HK-2 (cell line): ENCODE measurements at regions not wholly inside any gene's neighbourhood (a gene's known extent, or its start where the extent isn't known, plus 50 kb on each side); places are given as distances from the start of the nearest gene placed in this dataset.

Experiments
- DNase-seq: peaks from one replicate; pipeline ENCODE4 v3.0.0-alpha.2; 2018; ENCODE audit not compliant: unreplicated experiment

DNA sequence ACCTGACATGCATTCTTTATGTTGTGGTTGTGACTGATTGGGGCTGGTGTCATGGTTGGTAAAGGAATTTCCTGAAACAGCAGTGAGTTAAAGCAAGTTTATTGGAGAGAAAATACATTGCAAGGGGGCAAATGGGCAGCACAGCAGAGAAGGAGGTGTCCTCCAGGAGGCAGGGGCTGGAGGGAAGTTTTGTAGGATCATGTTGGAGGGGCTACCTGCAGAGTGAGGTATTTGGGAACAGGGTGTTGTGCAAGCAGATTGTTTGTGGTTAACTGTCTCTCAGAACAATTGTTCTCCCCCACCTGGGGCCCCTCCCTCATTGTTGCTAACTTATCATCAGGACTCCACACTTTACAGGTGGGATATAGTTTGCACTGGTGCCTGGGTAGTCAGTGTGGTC, 196.0 kb downstream of the NSUN3 start:
- DNase-seq: no peak

DNA sequence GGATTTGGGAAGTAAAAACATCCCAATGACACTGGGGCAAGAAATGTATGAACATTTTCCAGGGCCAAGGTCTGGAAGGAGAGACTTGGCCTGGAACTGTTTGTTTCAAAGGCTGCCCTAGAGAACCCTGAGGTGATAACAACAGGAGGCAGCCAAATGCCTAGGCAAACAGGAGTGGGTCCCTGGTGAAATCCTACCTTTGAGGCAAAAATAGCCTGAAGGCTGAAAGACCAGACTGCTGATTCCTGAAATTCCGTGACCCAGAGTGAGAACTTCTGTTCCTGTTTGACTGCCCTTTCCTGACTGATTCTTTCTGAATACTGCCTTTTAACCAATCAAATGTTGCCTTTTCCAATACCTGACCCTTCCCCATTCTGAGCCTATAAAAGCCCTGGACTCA, 196.4 kb downstream of the NSUN3 start:
- DNase-seq: no peak

DNA sequence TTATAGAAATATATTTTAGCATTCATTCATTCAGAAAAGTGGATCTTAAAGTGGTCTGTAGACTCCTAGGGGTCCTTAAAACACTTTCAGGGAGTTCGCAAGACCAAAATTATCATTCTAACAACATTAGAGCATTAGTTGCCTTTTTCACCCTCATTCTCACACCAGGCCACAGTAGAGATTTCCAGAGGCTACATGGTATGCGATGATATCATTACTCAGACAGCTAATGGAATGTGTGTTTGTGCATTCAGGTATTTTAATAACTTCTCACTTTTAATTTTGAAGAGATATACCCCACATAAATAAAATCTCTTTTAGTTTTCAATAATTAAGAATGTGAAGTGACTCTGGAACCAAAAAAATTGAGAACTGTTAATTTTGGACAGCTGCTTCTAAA, 206.9 kb downstream of the NSUN3 start:
- DNase-seq: no peak

DNA sequence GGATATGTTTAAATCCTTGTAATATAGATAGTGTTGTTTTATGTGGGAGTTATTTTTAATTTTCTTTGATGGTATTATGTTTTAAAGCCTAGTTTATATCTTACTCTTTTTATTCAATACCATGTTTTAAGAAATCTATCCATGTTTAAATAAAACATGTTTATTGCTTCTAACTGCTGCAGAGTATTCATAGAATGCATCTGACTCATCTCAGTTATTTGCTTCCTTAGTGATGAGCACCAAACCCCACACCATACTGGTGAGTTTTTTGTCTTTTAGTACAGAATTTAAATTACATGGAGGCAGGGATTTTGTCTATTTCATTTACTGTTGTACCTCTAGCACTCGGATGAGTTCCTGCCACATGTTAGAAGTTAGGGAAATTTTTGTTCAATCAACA, 209.2 kb downstream of the NSUN3 start:
- no peak for DNase-seq

- no peak for DNase-seq
These were observed 218.1 kb downstream of the NSUN3 start for GRCh38 chr3:94280958-94281357.

GRCh38 chr3:94285872-94286271, 223.0 kb downstream of the NSUN3 start:
- DNase-seq: no peak

GRCh38 chr3:94291686-94292085, 228.8 kb downstream of the NSUN3 start:
- no peak for DNase-seq

GRCh38 chr3:94292151-94292550, 229.3 kb downstream of the NSUN3 start:
- no peak for DNase-seq

DNA sequence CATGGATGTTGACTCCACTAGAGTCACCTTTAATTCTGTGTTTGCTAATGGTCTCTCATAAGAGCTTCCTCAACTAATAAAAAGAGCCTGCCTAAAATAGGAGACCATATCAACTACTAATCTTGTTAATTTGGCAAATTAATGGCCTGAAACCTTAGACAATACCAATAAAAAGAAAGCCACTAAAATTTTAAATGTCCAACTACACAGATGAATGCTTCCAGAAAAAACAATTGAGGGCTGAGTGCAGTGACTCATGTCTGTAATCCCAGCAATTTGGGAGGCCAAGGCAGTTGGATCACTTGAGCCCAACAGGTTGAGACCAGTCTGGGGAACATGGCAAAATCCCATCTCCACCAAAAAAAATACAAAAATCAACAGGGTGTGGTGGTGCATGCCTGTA, 230.9 kb downstream of the NSUN3 start:
- no peak for DNase-seq

DNA sequence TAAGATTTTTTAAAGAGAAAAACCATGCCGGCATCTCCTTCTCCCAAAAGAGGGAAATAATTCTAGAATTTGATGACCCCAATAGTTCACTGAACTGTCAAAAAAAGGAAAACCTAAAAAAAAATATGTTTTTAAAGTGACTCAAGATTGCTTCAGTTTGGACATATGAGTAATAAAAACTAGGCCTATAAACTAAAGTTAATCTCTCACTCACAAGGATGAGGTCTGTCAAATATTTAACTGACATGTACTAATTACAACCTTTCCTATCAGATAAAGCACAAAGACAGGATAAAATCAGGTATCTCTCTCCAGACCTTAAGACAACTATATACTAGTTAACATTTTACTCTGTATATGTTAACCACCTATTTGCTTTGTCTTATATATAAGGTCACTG, 231.9 kb downstream of the NSUN3 start:
- DNase-seq: no peak

GRCh38 chr3:94299716-94300115, 236.9 kb downstream of the NSUN3 start:
- DNase-seq: no peak

DNA sequence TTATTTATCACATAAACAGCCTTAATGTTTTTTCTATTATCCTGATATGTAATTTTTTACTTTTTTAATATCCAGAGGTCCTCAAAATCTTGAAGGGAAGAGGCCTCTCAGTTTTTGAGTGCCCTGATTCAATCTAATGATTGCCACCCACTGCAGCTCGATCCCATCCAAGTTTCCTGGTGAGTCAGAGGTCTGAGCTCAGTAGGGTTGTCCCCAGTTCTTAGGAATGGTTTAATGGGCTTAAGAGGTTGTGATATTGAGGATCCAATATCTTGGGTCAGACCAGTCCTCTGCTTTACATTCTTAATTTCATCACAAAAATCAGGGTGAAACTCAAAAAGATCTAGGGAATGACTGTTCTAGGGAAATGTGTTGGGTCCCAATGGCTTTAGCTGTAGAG, 238.5 kb downstream of the NSUN3 start:
- DNase-seq: no peak

GRCh38 chr3:94303266-94303665, 240.4 kb downstream of the NSUN3 start:
- DNase-seq: no peak

GRCh38 chr3:94303897-94304296, 241.0 kb downstream of the NSUN3 start:
- no peak for DNase-seq

- DNase-seq: no peak
These were observed 242.1 kb downstream of the NSUN3 start for GRCh38 chr3:94304954-94305353.

DNA sequence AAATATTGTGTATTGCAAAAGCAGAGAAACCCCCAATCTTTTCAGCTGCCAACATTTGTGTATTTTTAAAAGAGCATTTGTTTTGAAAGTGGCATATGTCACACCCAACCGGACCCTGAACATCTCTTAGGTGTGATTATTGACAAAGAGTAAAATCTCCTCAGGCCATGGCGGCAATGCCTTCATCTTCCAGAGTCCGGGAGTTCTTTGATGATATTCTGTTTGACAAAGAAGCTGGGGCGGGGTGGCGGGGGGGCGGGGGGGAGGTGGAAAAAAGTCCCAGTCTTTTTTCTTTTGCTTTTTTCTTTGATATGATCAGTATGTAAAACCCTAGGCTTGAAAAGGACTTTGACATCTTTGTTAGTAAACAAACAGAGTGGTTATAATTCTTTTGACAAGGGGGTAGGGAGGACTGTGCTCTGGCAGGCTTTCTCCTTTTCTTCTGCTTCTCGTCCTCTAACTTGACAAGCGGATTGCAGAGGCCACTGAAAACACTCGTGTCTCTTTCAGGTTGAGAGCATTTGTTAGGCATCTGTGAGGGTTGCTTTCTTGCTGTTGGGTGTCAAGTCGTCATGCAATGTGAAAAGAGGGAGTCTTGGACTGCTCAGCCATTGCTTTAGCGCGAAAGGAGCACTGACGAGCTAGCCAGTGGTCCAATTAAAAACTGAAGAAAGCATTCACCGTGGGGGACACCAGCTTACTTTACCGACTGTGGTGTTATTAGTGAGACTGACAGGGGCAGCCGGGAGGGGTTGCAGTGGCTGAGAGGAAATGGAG, 243.2 kb downstream of the NSUN3 start:
- DNase-seq: no peak

DNA sequence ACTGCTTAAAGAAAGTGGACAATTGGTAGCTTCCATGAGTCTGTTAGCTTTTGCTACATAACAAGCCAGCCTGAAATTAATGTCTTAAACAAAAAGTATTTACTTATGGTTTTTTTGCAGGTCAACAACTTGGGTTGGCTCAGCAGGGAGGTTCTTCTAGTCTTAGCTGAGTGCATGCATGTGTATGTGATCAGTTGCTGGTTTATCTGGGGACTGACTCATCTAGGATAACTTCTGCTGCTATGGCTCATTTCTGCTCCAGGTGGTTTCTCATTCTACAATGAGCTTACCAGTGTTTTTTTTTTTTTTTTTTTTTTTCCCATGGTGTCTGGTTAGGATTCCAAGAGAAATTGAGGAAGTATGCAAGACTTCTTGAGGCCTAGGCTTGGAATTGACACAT, 244.7 kb downstream of the NSUN3 start:
- DNase-seq: no peak

GRCh38 chr3:94308767-94309166, 245.9 kb downstream of the NSUN3 start:
- DNase-seq: no peak

- no peak for DNase-seq
These were observed 247.7 kb downstream of the NSUN3 start for GRCh38 chr3:94310341-94311135.

DNA sequence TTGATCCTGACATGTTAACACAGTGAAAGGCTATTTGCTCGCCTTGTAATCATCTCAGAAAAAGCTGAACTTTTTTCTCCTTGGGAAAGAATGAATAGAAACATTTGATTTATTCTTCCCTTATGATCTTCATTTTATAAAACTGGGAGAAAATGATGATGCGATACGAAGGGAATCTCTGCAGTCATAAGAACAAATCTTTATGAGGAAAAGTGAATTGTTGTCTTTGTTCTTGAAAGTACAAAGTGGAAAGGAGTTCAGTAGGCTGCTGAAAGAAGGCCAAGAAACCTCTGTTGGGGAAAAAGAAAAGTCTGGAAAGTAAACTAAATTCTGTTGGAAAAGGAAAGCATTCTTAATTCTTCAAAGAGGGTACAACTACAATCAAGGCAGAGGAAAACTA, 248.8 kb downstream of the NSUN3 start:
- DNase-seq: no peak

DNA sequence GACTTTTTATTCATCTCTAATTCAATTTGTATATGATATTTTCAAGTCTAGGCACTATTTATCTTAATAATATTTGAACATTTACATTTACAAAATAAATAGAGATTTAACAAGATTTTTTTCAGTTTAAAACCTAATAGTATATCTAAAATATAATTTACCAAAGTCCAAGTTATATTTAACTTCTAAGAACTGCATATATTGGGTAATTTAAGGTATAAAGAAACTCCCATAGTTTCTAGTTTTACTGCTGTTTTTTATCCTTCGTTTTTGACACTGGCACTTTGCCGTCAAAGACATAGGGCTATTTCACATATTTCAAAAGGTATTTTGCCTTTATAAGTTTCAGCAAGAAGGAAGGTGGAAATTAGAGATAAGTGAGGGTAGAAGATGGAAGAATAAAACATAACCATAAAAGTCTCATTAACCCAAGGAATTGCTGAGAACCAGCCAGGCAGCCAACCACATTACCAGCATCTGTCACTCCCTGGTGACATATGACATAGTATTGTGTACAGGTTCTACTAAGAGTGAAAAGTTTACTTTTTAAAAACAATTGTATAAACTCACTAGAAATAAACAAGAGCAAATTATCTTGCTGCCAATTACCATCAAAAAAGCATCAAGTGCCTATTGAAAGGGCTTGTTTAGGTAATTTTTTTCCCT, 251.5 kb downstream of the NSUN3 start:
- no peak for DNase-seq

- DNase-seq: no peak
These were observed 254.2 kb downstream of the NSUN3 start for GRCh38 chr3:94317017-94317416.

DNA sequence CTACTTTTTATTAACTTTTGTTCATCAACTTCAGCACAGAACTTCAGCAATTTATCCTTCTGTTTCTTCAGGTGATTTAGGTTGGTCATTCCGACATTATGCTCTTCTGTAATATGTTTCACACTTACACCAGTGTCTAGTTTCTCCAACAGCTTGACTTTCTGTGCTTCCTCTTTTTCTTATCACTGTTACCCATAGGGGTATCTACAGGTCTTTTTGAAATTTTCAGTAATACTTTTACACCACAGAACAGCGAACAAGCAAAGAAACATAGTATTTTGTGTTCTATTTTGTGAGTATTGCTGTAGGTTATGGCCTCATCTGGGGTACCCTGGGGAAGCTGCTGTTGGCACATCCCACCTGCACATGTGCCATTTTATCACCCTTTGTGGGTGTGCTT, 260.7 kb downstream of the NSUN3 start:
- no peak for DNase-seq
